HG03457 (cell line): ENCODE measurements at regions not wholly inside any gene's neighbourhood (a gene's known extent, or its start where the extent isn't known, plus 50 kb on each side); places are given as distances from the start of the nearest gene placed in this dataset.
A peak's percentile ranks its signal among the peaks of the same experiment; 100 is the strongest.

Experiments
- ATAC-seq: cut with Tn5 transposase; IDR thresholded peaks from one replicate; pipeline ENCODE4 v1.9.1; 2021; ENCODE audit warnings: moderate number of reproducible peaks; ENCODE audit not compliant: unreplicated experiment

GRCh38 chr11:8823174-8823742, 87.7 kb upstream of the AKIP1 start:
- no peak for ATAC-seq

- no peak for ATAC-seq
Measured at GRCh38 chr11:8826139-8826786, 84.7 kb upstream of the AKIP1 start.

DNA sequence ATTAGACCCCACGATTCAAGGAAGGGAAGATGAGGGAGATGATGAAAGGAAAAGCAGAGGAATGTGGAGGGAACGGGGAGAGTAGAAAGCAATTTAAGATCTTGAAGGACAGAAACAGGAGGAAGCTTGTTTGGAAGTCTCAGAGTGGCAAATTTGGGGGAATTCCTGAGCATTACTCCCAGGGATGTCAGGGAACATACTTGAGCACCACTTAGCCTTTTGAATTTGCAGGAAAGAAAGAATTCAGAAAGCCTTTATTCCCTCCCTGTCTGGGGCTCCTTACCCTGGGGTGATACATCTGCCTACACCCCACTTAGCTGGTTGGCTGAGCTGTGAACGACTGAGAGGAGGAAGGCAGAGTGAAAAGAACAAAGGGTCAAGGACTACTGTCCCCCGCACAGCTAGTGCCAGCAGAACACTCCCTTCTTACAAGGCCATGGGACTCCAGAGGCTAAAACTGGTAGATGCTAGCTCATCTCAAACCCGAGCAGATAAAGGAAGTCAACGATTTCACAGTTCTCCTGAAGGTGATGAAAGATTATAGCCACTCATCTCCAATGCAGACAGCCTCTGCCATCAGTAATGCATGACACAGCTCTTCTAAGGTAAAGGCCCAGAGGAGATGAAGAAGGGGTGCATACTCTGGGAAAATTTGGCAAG, 84.0 kb upstream of the AKIP1 start:
- no peak for ATAC-seq

DNA sequence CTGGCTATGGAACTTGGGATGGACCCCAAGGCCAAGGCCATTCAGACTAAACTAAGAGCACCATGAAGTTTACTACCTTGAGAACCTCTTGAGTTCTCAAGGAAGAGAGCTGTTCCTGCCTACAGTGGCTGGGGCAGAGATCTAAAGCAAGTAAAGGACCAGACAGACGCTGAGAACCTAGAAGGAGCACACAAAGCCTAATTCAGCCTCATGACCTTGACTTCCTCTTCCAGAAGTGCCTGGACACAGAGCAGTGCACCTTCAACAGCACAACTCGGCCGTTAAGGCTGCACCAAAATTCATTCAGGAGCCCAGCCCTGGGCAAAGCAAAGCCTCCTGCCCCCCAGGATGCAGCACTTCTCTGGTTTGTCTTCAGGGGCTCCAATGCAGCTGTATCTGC, 82.9 kb upstream of the AKIP1 start:
- ATAC-seq, result no peak

GRCh38 chr11:8828580-8829361, 82.2 kb upstream of the AKIP1 start:
- no peak for ATAC-seq

DNA sequence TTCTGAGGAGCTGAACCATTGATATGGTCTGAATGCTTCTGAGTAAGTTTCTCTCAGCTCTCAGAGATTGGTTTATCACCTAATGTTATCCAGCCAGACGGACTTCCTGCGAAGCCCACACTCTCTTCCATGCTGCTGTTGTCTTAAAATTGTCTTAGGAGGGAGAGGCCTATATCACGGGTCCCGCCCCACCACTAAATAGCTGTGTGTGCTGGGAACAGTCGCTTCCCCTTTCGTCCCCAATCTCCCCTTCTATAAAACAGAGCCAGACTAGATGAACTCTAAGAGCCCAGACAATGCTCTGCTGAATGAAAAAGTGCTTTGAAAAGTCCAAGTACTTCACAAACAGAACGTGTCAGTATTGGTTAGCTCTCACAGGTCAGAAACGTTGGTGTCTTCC, 81.4 kb upstream of the AKIP1 start:
- no peak for ATAC-seq

- ATAC-seq, result no peak
Measured at GRCh38 chr11:8830641-8831040, 80.3 kb upstream of the AKIP1 start.

DNA sequence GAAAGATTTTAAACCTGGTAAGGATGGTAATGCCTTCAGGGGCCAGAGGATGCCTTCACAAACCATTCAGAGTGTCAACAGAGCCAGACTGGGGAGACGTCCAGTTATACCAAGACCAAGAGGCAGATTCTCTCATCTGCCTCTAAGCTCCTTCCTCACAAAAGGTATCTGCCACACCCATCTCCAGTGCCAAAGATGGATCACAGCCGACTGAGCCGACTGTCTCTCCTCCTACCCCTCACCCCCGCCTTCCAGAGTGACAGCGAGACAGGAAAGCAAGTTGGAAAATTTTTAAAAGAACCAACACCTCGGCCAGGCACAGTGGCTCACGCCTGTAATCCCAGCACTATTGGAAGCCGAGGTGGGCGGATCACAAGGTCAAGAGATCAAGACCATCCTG, 79.1 kb upstream of the AKIP1 start:
- no peak for ATAC-seq

GRCh38 chr11:8832571-8833260, 78.3 kb upstream of the AKIP1 start:
- ATAC-seq, result peak; percentile 77

DNA sequence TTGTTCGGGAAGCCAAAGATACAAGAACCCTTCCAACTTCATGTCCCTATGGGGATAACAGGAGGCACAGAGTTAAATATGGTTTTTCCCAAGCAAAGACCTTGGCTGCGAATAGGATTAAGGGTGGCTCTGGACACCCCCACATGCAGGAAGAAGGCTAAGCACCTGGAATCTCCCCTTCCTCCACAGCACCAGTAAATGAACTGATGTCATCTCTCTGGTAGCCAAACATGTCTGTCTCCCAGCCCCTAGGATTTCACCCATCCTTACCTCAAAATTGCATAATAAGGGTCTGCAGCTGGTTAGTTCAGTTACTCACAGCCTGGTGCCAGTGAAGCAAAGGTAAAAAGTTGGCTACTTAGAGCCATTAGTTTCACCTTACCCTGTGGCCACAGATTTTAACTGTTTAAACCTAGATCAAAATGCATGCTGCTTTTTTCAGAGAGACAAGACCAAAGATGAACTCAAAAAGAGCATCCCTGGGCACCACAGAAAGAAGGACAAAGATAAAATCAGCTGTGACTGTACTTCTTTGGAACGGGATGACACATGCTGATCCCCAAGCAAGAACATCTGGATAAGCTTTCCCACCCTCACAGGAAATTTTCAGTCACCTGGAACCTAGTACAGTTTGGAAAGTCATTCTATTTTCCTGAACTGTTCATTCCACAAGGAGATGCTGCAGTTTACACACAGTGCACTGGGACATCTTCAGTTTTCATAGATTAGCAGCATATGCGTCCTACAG, 77.2 kb upstream of the AKIP1 start:
- no peak for ATAC-seq

GRCh38 chr11:8834379-8834778, 76.6 kb upstream of the AKIP1 start:
- no peak for ATAC-seq

- no peak for ATAC-seq
Measured at GRCh38 chr11:8838248-8838647, 72.7 kb upstream of the AKIP1 start.

- no peak for ATAC-seq
Measured at GRCh38 chr11:8839306-8839956, 71.6 kb upstream of the AKIP1 start.

GRCh38 chr11:8839957-8840945, 70.7 kb upstream of the AKIP1 start:
- no peak for ATAC-seq

DNA sequence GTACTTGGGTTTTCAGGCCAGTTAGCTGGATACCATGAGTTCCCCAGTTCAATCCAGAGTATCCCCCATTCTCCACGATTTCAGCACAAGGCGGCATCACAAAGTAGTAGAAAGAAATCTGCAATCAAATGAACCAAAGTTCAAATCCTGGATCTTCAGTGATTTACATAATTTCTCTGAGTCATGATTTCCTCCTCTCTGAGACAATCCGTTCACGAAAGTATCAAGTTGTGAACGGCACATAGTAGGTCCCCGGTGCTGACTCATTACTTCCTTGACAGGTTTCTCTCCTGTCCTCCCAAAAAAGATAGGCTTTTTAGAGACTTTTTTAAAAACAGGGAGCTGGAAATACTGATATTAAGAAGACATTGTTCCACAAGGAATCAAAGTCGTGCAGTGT, 69.1 kb upstream of the AKIP1 start:
- no peak for ATAC-seq

DNA sequence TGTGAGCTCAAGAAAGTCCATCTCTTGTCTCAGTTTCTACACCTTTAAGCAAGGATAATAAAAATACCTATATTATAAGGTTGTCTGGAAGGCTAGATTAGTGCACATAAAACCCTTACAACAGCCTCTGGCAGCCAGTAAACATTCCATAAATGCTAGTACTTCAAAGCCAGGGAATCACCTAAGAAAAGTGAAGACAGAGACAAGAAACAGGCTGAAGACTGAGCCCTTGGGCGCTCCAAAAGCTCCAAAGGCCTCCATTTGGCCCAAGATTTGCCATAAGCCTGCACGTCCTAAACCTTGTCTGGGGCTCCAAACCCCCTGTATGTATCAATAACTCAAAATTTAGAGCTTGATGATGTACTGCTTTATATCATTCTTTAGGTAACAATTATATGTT, 52.2 kb upstream of the AKIP1 start:
- no peak for ATAC-seq
